K562 (cell line): ENCODE measurements at regions not wholly inside any gene's neighbourhood (a gene's known extent, or its start where the extent isn't known, plus 50 kb on each side); places are given as distances from the start of the nearest gene placed in this dataset.
A peak's percentile ranks its signal among the peaks of the same experiment; 100 is the strongest.
"Not testable (repeated sequence)": the region's sequence is repeated elsewhere in the genome, so short reads cannot be mapped to it uniquely, and the experiment has no call there.

Source experiments
- ATAC-seq: fragments of 200-7000 bp; cut with Tn5 transposase; 3 replicates; pipeline ENCODE4 v1.9.1; 2020; ENCODE audit warnings: moderate library complexity
- BruUV-seq: library from RNA; stranded (reverse); fragments of 400-500 nt; replicated peaks from 2 replicates; lab custom pipeline; 2021; lab: Mats Ljungman, UMichigan
- CTCF ChIA-PET: fragments of 300-600 bp; formaldehyde crosslinking; extraction: SDS; loops from one replicate; lab custom pipeline; 2021; ENCODE audit warnings: low intra/inter-chr PET ratio; lab: Yijun Ruan, JAX
- POLR2A ChIA-PET: fragments of 300-600, 350-650 bp; sonication (Branson Sonifier 250); formaldehyde crosslinking; extraction: SDS; loops from one replicate; lab custom pipeline; 2021; ENCODE audit warnings: antibody characterized with exemption, inconsistent platforms; lab: Yijun Ruan, JAX
- DNase-seq, 4 experiments: peaks; one replicate each; pipeline versions ENCODE4 v3.0.0 to v3.0.0-alpha.2; 2011 to 2018; ENCODE audit warnings: low spot score in 3 of 4, mixed read lengths in 3 of 4; ENCODE audit errors: extremely low read depth in 1 of 4
- FAIRE-seq: peaks from 2 replicates; lab custom pipeline; 2011; peaks lifted over from hg19 to GRCh38; lab: Jason Lieb, UNC
- H2AFZ ChIP-seq: 2 replicates; pipeline ENCODE4 v1.6.0; 2011; ENCODE audit warnings: low read depth, low read length, control low read depth, inconsistent platforms
- H3K27ac ChIP-seq: fragments of 200-600 bp; 3 replicates; pipeline ENCODE4 v1.8.0; 2011; ENCODE audit warnings: low read depth, mild to moderate bottlenecking, control low read depth, inconsistent platforms, low read length, moderate library complexity, mixed read lengths; ENCODE audit errors: extremely low read depth
- H3K27me3 ChIP-seq, 2 experiments: fragments of 300-600 bp in 1 of 2; 2 replicates in 1 of 2; 3 replicates in 1 of 2; pipeline versions ENCODE4 v1.6.0 to v1.8.0; 2011; ENCODE audit warnings: inconsistent platforms in 2 of 2, low read length in 2 of 2, mild to moderate bottlenecking in 1 of 2, mixed read lengths in 1 of 2, moderate library complexity in 1 of 2; ENCODE audit not compliant: control insufficient read depth in 2 of 2, insufficient read depth in 2 of 2
- H3K36me3 ChIP-seq: fragments of 300-600 bp; 3 replicates; pipeline ENCODE4 v1.8.0; 2011; ENCODE audit warnings: mild to moderate bottlenecking, low read length, inconsistent platforms; ENCODE audit not compliant: control insufficient read depth, insufficient read depth
- H3K4me1 ChIP-seq, 2 experiments: fragments of 200-600 bp in 1 of 2; replicated peaks in 1 of 2; 2 replicates in 1 of 2; 3 replicates in 1 of 2; pipeline versions ENCODE4 v1.5.1 to v1.8.0; 2011; ENCODE audit warnings: inconsistent platforms in 2 of 2, low read length in 2 of 2, mild to moderate bottlenecking in 1 of 2, mixed read lengths in 1 of 2, moderate library complexity in 1 of 2; ENCODE audit not compliant: control insufficient read depth in 2 of 2, insufficient read depth in 2 of 2
- H3K4me2 ChIP-seq: 2 replicates; pipeline ENCODE4 v1.6.1; 2011; ENCODE audit warnings: low read length, control low read depth, inconsistent platforms, mixed read lengths; ENCODE audit not compliant: insufficient read depth
- H3K4me3 ChIP-seq: fragments of 200-600 bp; sonication (generic), shearing (Covaris generic); 2 replicates; pipeline ENCODE4 v1.5.1; 2016; ENCODE audit warnings: control low read depth, inconsistent platforms
- H3K79me2 ChIP-seq: fragments of 200-600 bp; 3 replicates; pipeline ENCODE4 v1.8.0; 2011; ENCODE audit warnings: low read length, inconsistent platforms; ENCODE audit not compliant: control insufficient read depth, insufficient read depth
- H3K9ac ChIP-seq, 2 experiments: 2 replicates each; pipeline versions ENCODE4 v1.6.0 to v1.6.1; 2011; ENCODE audit warnings: low read depth in 2 of 2, low read length in 2 of 2, control low read depth in 1 of 2, inconsistent platforms in 1 of 2, mild to moderate bottlenecking in 1 of 2, mixed read lengths in 1 of 2; ENCODE audit not compliant: insufficient read depth in 1 of 2
- H3K9me1 ChIP-seq: one replicate; pipeline ENCODE4 v1.6.0; 2011; ENCODE audit warnings: inconsistent platforms, mild to moderate bottlenecking, low read length, moderate library complexity; ENCODE audit not compliant: control insufficient read depth, insufficient read depth
- H3K9me3 ChIP-seq: replicated peaks from 2 replicates; pipeline ENCODE4 v1.5.1; 2011; ENCODE audit warnings: low read depth, low read length, inconsistent platforms; ENCODE audit not compliant: control insufficient read depth, insufficient read depth
- H4K20me1 ChIP-seq: replicated peaks from 2 replicates; pipeline ENCODE4 v1.6.1; 2011; ENCODE audit warnings: low read length, inconsistent platforms, mixed read lengths; ENCODE audit not compliant: control insufficient read depth, insufficient read depth
- HDAC3 ChIP-seq: fragments of 450-650 bp; IDR thresholded peaks from 2 replicates; pipeline ENCODE4 v1.6.1; 2018; ENCODE audit warnings: borderline replicate concordance, mild to moderate bottlenecking, moderate library complexity; ENCODE audit not compliant: partially characterized antibody
- RAD21 ChIP-seq, 2 experiments: fragments of 250-450 bp in 1 of 2; fragments of 450-650 bp in 1 of 2; sonication (Bioruptor Pico) in 1 of 2; formaldehyde crosslinking in 1 of 2; IDR thresholded peaks in 1 of 2; conservative IDR thresholded peaks in 1 of 2; 2 replicates each; pipeline versions ENCODE4 v1.4.0 to v1.8.0; 2020 to 2022; ENCODE audit warnings: mild to moderate bottlenecking in 2 of 2, moderate library complexity in 1 of 2
- ZNF146 ChIP-seq: IDR thresholded peaks from one replicate; pipeline ENCODE4 v1.6.1; 2018; ENCODE audit warnings: missing compliant biosample characterization; ENCODE audit not compliant: unreplicated experiment
- WGBS: fragments of 100-300 bp; shearing (Covaris generic); methylation state at CpG from one replicate; pipeline ENCODE4 v1.1.6; 2016; ENCODE audit warnings: low coverage, mixed read lengths; ENCODE audit not compliant: insufficient coverage; ENCODE audit errors: missing lambda C conversion rate; 5-methylcytosine and 5-hydroxymethylcytosine counted together
- in situ Hi-C: fragments of 300-500 bp; cut with MboI; formaldehyde crosslinking; loops from 4 replicates; pipeline ENCODE4 v1.15.0; 2018; ENCODE audit warnings: inconsistent platforms, mixed read lengths
- intact Hi-C: fragments of 100-400 bp; cut with micrococcal nuclease; formaldehyde crosslinking; loops from 2 replicates; pipeline ENCODE4 v1.14.2; 2022
- TF ChIP-seq, protein P1 (sequence below), 2 experiments: IDR thresholded peaks in 1 of 2; conservative IDR thresholded peaks in 1 of 2; 2 replicates each; pipeline ENCODE4 v1.6.1; 2016; ENCODE audit warnings: low read depth in 2 of 2, mild to moderate bottlenecking in 1 of 2, missing compliant biosample characterization in 1 of 2, missing genetic modification characterization in 1 of 2, moderate library complexity in 1 of 2

DNA sequence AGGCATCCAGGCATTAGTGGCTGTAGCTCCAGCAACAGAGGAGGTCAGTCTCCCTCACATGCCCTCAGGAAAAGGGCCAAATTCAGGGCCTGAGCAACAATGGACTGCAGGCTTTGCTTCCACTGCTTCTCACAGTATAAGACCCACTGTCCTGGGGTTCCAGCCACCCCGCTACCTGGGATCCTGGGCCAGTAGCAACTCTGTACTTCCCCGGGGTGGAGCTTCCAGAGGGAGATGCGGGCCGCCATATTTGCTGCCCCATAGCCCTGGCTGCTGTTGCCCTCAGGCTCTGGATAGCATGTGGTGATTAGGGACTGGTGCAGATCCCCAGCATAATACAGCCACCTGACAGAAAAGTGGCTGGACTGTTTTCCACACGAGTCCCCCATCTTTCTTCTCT, 201.1 kb upstream of the POGK start (continued):
- no peak for TF ChIP-seq HDAC3
- TF ChIP-seq, protein P1, sequence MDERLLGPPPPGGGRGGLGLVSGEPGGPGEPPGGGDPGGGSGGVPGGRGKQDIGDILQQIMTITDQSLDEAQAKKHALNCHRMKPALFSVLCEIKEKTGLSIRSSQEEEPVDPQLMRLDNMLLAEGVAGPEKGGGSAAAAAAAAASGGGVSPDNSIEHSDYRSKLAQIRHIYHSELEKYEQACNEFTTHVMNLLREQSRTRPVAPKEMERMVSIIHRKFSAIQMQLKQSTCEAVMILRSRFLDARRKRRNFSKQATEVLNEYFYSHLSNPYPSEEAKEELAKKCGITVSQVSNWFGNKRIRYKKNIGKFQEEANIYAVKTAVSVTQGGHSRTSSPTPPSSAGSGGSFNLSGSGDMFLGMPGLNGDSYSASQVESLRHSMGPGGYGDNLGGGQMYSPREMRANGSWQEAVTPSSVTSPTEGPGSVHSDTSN (CRISPR knock-in tag; IDR thresholded peaks at IDR 0.05; ENCODE audit: low read depth): no peak
- TF ChIP-seq, protein P1 (tag; conservative IDR thresholded peaks at IDR 0.05; ENCODE audit: low read depth): no peak
- no peak for TF ChIP-seq RAD21 (CRISPR knock-in tag; conservative IDR thresholded peaks at IDR 0.05 in 1 of 2, IDR thresholded peaks at IDR 0.05 in 1 of 2)

DNA sequence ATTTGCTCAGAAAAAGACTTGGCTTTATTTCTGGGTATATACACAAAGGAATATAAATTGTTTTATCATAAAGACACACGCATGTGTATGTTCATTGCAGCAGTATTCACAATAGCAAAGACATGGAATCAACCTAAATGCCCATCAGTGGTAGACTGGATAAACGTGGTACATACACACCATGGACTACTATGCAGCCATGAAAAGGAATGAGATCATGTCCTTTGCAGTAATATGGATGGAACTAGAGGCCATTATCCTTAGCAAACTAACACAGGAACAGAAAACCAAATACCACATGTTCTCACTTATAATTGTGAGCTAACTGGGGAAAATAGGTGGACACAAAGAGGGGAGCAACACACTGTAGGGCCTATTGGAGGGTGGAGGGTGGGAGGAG, 182.0 kb upstream of the POGK start:
- ATAC-seq, H3K4me2 ChIP-seq, CTCF ChIA-PET, FAIRE-seq, in situ Hi-C loops, H3K27ac ChIP-seq, H3K9ac ChIP-seq, POLR2A ChIA-PET, H3K9me1 ChIP-seq, H3K79me2 ChIP-seq, BruUV-seq, H3K9me3 ChIP-seq, DNase-seq, H3K4me1 ChIP-seq, H4K20me1 ChIP-seq, H3K4me3 ChIP-seq, H3K27me3 ChIP-seq, intact Hi-C loops, H2AFZ ChIP-seq, H3K36me3 ChIP-seq: not testable (repeated sequence)
- TF ChIP-seq ZNF146: peak; percentile 92
- WGBS: 7% methylated on average over 2 of the region's 2 CpGs
